ENCODE measurements at regions not wholly inside any gene's neighbourhood (a gene's known extent, or its start where the extent isn't known, plus 50 kb on each side); places are given as distances from the start of the nearest gene placed in this dataset.
"Not testable (repeated sequence)": the region's sequence is repeated elsewhere in the genome, so short reads cannot be mapped to it uniquely, and the experiment has no call there.

DNA sequence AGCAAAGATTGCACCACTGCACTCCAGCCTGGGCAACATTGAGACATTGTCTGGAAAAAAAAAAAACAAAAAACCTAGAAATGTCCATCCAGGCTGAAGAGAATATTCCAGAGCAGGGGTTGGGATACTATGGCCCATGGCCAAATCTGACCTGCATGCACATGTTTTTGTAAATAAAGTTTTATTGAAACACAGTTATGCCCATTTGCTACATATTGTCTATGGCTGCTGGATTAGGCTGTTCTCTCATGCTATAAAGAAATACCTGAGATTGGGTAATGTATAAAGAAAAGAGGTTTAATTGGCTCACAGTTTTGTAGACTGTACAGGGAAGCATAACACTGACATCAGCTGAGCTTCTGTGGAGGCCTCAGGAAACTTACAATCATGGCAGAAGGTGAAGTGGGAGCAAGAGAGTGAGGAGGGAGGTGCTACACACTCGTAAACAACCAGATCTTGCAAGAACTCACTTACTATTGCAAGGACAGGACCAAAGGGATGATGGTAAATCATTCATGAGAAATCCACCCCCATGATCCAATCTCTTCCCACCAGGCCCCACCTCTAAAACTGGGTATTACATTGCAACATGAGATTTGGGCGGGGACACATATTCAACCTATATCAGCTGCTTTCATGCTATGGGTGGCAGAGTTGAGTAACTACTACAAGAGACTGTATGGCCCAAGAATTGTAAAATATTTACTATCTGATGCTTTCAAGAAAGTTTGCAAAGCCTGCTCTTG, 137.8 kb upstream of the ROPN1B start:
- TF ChIP-seq ZNF391 (tag by site-specific recombination; IDR thresholded peaks at IDR 0.05; ENCODE audit: borderline replicate concordance, low read depth); CTCF (tag by site-specific recombination; IDR thresholded peaks at IDR 0.05); ZNF658 (tag by site-specific recombination; IDR thresholded peaks at IDR 0.05); ZSCAN30 (tag by site-specific recombination; IDR thresholded peaks at IDR 0.05): not testable (repeated sequence)
- TF ChIP-seq, protein P1, sequence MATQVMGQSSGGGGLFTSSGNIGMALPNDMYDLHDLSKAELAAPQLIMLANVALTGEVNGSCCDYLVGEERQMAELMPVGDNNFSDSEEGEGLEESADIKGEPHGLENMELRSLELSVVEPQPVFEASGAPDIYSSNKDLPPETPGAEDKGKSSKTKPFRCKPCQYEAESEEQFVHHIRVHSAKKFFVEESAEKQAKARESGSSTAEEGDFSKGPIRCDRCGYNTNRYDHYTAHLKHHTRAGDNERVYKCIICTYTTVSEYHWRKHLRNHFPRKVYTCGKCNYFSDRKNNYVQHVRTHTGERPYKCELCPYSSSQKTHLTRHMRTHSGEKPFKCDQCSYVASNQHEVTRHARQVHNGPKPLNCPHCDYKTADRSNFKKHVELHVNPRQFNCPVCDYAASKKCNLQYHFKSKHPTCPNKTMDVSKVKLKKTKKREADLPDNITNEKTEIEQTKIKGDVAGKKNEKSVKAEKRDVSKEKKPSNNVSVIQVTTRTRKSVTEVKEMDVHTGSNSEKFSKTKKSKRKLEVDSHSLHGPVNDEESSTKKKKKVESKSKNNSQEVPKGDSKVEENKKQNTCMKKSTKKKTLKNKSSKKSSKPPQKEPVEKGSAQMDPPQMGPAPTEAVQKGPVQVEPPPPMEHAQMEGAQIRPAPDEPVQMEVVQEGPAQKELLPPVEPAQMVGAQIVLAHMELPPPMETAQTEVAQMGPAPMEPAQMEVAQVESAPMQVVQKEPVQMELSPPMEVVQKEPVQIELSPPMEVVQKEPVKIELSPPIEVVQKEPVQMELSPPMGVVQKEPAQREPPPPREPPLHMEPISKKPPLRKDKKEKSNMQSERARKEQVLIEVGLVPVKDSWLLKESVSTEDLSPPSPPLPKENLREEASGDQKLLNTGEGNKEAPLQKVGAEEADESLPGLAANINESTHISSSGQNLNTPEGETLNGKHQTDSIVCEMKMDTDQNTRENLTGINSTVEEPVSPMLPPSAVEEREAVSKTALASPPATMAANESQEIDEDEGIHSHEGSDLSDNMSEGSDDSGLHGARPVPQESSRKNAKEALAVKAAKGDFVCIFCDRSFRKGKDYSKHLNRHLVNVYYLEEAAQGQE (tag by site-specific recombination; IDR thresholded peaks at IDR 0.05), result not testable (repeated sequence)

Measured in HEK293 (cell line).